SH-SY5Y (cell line): ENCODE measurements at regions not wholly inside any gene's neighbourhood (a gene's known extent, or its start where the extent isn't known, plus 50 kb on each side); places are given as distances from the start of the nearest gene placed in this dataset.

Source experiments
- GATA2 ChIP-seq: IDR thresholded peaks from 2 replicates; pipeline ENCODE4 v1.6.1; 2011; ENCODE audit warnings: mild to moderate bottlenecking, low read depth, low read length
- GATA3 ChIP-seq: IDR thresholded peaks from 2 replicates; pipeline ENCODE4 v1.6.1; 2011; ENCODE audit warnings: low read depth, mild to moderate bottlenecking, low read length, moderate library complexity

- TF ChIP-seq GATA2: no peak
- no peak for TF ChIP-seq GATA3
Measured at GRCh38 chr5:8322484-8322883, 453.5 kb downstream of the MTRR start.
